ENCODE measurements at regions not wholly inside any gene's neighbourhood (a gene's known extent, or its start where the extent isn't known, plus 50 kb on each side); places are given as distances from the start of the nearest gene placed in this dataset.

DNA sequence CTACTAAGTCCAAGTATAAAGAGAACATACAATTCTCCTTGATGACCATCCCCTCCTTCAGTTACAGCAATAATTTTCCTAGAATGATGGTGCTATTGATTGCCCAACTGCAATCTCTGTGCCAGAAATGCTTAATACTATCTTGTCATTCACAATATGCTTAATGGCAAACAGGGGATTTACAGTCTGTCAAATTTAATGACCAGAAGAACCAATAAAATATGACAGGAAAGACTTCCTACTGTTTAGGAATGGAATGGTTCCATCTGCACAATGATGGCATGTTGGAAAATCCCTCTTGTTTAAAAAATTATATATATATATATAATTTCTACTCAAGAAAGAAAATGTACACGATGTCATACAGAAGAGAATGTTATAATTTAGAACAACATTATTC is 623.2 kb downstream of the CCER1 start:
- H3K36me3 ChIP-seq = no peaks in the 10 kb centered on the region
- H3K4me1 ChIP-seq = no peaks in the 10 kb centered on the region
- 59 to 81% (median 73%) methylated on average over 1 of the region's 1 CpG for WGBS, 5 donors
- no peak overlapping the region for H3K4me3 ChIP-seq
- H3K27me3 ChIP-seq = no peaks in the 10 kb centered on the region
- intact Hi-C loops (cut with DNase I; ENCODE audit: low total_unique reads) = no loop called here
- TF ChIP-seq POLR2A (IDR thresholded peaks at IDR 0.05) = no peak
- TF ChIP-seq POLR2AphosphoS5 (IDR thresholded peaks at IDR 0.05) = no peak
- TF ChIP-seq, protein P1, sequence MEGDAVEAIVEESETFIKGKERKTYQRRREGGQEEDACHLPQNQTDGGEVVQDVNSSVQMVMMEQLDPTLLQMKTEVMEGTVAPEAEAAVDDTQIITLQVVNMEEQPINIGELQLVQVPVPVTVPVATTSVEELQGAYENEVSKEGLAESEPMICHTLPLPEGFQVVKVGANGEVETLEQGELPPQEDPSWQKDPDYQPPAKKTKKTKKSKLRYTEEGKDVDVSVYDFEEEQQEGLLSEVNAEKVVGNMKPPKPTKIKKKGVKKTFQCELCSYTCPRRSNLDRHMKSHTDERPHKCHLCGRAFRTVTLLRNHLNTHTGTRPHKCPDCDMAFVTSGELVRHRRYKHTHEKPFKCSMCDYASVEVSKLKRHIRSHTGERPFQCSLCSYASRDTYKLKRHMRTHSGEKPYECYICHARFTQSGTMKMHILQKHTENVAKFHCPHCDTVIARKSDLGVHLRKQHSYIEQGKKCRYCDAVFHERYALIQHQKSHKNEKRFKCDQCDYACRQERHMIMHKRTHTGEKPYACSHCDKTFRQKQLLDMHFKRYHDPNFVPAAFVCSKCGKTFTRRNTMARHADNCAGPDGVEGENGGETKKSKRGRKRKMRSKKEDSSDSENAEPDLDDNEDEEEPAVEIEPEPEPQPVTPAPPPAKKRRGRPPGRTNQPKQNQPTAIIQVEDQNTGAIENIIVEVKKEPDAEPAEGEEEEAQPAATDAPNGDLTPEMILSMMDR (IDR thresholded peaks at IDR 0.05) = no peak
- no peak for TF ChIP-seq EP300 (IDR thresholded peaks at IDR 0.05)
- no peaks in the 10 kb centered on the region for H3K9me3 ChIP-seq
- H3K27ac ChIP-seq = no peak overlapping the region
- no peak for DNase-seq

DNA sequence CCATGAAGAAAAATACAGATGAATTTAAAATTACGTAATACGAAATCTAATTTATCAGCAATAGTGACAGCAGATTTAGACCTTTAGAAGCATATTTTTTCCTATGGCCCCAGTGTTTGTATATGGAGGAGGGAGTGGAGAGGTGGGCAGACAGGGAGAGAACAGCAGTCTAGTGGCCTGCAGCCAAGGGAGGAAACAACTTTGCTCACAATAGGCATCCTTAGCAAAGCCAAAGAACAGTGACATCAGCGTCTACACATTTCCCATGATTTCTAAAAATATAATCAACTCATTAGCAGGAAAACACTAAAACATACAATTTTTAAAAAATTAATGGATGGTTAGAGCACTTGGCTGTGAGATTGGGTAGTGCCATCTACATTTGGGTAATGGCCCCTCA is 622.6 kb upstream of the ATP2B1 start:
- no peak for TF ChIP-seq POLR2AphosphoS5 (IDR thresholded peaks at IDR 0.05)
- TF ChIP-seq POLR2A (IDR thresholded peaks at IDR 0.05) = no peak
- TF ChIP-seq EP300 (IDR thresholded peaks at IDR 0.05) = no peak
- TF ChIP-seq, protein P1 (IDR thresholded peaks at IDR 0.05) = no peak
- intact Hi-C loops (cut with DNase I; ENCODE audit: low total_unique reads) = no loop called here
- no peaks in the 10 kb centered on the region for H3K9me3 ChIP-seq
- 83 to 94% (median 87%) methylated on average over 3 of the region's 3 CpGs for WGBS, 5 donors
- no peaks in the 10 kb centered on the region for H3K36me3 ChIP-seq
- H3K27me3 ChIP-seq = no peaks in the 10 kb centered on the region
- H3K27ac ChIP-seq = no peak overlapping the region
- DNase-seq = peak in 1 of 2 donors; percentile 41
- no peaks in the 10 kb centered on the region for H3K4me1 ChIP-seq
- no peak overlapping the region for H3K4me3 ChIP-seq

DNA sequence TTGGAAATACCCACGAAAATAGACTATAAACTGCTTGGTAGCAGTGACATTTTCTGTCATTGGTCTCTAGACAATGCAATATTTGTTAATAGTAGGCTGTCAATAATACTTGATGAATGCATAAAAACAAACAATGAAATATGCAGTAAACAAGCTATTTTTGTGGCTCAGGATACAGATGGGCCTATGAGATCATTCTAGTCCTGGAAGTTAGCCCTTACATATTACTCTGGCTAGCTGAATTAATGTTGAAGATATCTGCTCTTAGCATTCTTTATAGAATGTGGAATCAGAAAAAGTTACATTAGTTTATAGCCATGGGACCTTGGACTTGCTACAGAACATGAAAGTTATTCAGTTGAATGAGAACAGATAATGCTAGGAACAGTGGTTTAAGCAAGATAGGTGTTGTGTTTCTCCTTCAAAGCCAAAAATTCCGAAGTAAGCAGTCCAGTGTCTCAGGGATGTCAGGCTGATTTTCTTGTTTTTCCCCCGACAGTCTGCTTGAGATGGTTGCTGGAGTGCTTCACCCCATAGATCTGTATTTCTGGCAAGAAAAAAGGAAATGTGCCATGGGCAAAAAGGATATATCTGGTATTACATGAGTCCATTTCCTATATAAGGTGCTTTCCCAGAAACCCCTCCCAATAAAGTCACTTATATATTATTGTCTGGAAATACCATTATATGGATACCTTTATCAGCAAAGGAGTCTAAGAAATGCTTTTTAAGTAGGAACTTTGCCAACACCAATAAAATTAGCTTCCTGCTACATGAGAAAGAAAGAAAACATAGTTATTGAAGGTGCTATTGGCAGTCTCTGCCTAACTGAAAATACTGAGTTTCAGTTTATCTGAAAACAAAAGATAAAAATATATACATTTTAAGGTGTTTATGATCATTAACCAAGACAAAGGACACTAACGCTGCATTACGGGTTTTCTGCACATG is 619.4 kb upstream of the ATP2B1 start:
- Histone ChIP-seq H3K4me3 (no peak overlapping the region), H3K27ac (no peak overlapping the region), H3K9me3 (no peaks in the 10 kb centered on the region), H3K4me1 (no peaks in the 10 kb centered on the region), H3K36me3 (no peaks in the 10 kb centered on the region), H3K27me3 (no peaks in the 10 kb centered on the region)
- intact Hi-C loops (cut with DNase I; ENCODE audit: low total_unique reads) = no loop called here
- WGBS, 5 donors = 67 to 78% (median 73%) methylated on average over 5 of the region's 5 CpGs
- no peak for DNase-seq
- TF ChIP-seq POLR2AphosphoS5 (IDR thresholded peaks at IDR 0.05) = no peak
- no peak for TF ChIP-seq POLR2A (IDR thresholded peaks at IDR 0.05)
- TF ChIP-seq, protein P1 (IDR thresholded peaks at IDR 0.05) = no peak
- TF ChIP-seq EP300 (IDR thresholded peaks at IDR 0.05) = no peak

DNA sequence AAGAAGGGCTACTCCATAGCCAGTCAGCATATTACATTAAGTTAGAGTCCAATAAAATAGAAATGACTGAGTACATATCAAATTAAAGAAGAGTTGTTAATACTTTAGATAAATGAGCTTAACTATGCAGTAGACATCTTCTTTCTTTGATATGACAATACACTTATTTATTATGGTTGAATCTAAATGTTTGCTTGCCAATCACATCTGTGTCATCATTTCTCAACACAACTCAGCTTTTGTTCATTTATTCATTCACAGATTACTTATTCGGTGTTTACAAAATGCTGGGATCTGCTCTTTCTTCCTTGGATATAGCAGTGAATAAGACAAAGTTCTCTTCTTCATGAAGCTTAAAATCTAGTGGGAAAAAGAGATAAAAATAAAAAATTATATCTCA is 614.6 kb upstream of the ATP2B1 start:
- Histone ChIP-seq H3K27me3 (no peaks in the 10 kb centered on the region), H3K36me3 (no peaks in the 10 kb centered on the region), H3K9me3 (no peaks in the 10 kb centered on the region), H3K4me1 (no peaks in the 10 kb centered on the region), H3K27ac (no peak overlapping the region), H3K4me3 (no peak overlapping the region)
- intact Hi-C loops (cut with DNase I; ENCODE audit: low total_unique reads) = no loop called here
- WGBS, 5 donors = 87 to 95% (median 88%) methylated on average over 1 of the region's 1 CpG
- no peak for DNase-seq
- TF ChIP-seq POLR2AphosphoS5 (IDR thresholded peaks at IDR 0.05) (no peak), POLR2A (IDR thresholded peaks at IDR 0.05) (no peak), EP300 (IDR thresholded peaks at IDR 0.05) (no peak)
- TF ChIP-seq, protein P1 (IDR thresholded peaks at IDR 0.05) = no peak

Data from stomach (tissue), 8 donors.